H1 (cell line): ENCODE measurements at regions not wholly inside any gene's neighbourhood (a gene's known extent, or its start where the extent isn't known, plus 50 kb on each side); places are given as distances from the start of the nearest gene placed in this dataset.

Experiments
- CTCF ChIA-PET: fragments of 300-600 bp; sonication (Branson Sonifier 250); formaldehyde crosslinking; loops from one replicate; lab custom pipeline; 2021; ENCODE audit not compliant: partially characterized antibody; lab: Charles Lee
- POLR2A ChIA-PET: fragments of 300-600 bp; sonication (Branson Sonifier 250); formaldehyde crosslinking; loops from one replicate; lab custom pipeline; 2021; ENCODE audit warnings: inconsistent platforms; ENCODE audit not compliant: partially characterized antibody; lab: Charles Lee
- DNase-seq, 2 experiments: peaks; one replicate each; pipeline versions ENCODE4 v3.0.0 to v3.0.0-alpha.2; 2010 to 2022; ENCODE audit warnings: low spot score in 2 of 2, low read depth in 1 of 2, mixed read lengths in 1 of 2
- FAIRE-seq: peaks from 2 replicates; lab custom pipeline; 2011; peaks lifted over from hg19 to GRCh38; lab: Jason Lieb, UNC
- H2AFZ ChIP-seq: 2 replicates; pipeline ENCODE4 v1.8.1; 2012; ENCODE audit warnings: low read length, inconsistent platforms
- H2AK5ac ChIP-seq: 2 replicates; pipeline ENCODE4 v1.6.1; 2013; ENCODE audit warnings: low read depth, low read length
- H2BK120ac ChIP-seq: replicated peaks from 2 replicates; pipeline ENCODE3; 2013; ENCODE audit warnings: low read depth, low read length, inconsistent platforms
- H2BK12ac ChIP-seq: 2 replicates; pipeline ENCODE4 v1.6.1; 2013; ENCODE audit warnings: low read depth, low read length
- H2BK15ac ChIP-seq: 2 replicates; pipeline ENCODE4 v1.6.1; 2013; ENCODE audit warnings: low read length
- H2BK20ac ChIP-seq: 2 replicates; pipeline ENCODE4 v1.6.1; 2013; ENCODE audit warnings: low read length
- H2BK5ac ChIP-seq: 2 replicates; pipeline ENCODE4 v1.6.1; 2013; ENCODE audit warnings: low read depth, low read length
- H3K14ac ChIP-seq: 2 replicates; pipeline ENCODE4 v1.6.1; 2013; ENCODE audit warnings: inconsistent platforms; ENCODE audit not compliant: insufficient read length
- H3K18ac ChIP-seq: 2 replicates; pipeline ENCODE4 v1.6.1; 2013; ENCODE audit warnings: low read length; ENCODE audit errors: extremely low read depth
- H3K23ac ChIP-seq: 2 replicates; pipeline ENCODE4 v1.6.1; 2013; ENCODE audit warnings: inconsistent platforms; ENCODE audit not compliant: insufficient read length
- H3K23me2 ChIP-seq: 2 replicates; pipeline ENCODE4 v1.6.1; 2013; ENCODE audit warnings: low read depth, low read length
- H3K27ac ChIP-seq: 2 replicates; pipeline ENCODE4 v1.6.1; 2011; ENCODE audit warnings: low read depth, low read length, inconsistent platforms
- H3K27me3 ChIP-seq, 4 experiments: replicated peaks in 1 of 4; 1 replicate in 1 of 4; 2 replicates in 3 of 4; pipeline versions ENCODE4 v1.6.1 to v1.8.1; 2011 to 2013; ENCODE audit warnings: low read length in 3 of 4, mild to moderate bottlenecking in 3 of 4, inconsistent platforms in 2 of 4, mixed read lengths in 2 of 4, moderate library complexity in 1 of 4; ENCODE audit not compliant: control insufficient read depth in 3 of 4, insufficient read depth in 3 of 4; ENCODE audit errors: extremely low read depth in 1 of 4
- H3K36me3 ChIP-seq, 4 experiments: 2 replicates each; pipeline versions ENCODE4 v1.6.1 to v1.8.1; 2011 to 2013; ENCODE audit warnings: mild to moderate bottlenecking in 4 of 4, low read length in 3 of 4, moderate library complexity in 2 of 4, control low read depth in 1 of 4, inconsistent platforms in 1 of 4; ENCODE audit not compliant: insufficient read depth in 4 of 4, control insufficient read depth in 2 of 4
- H3K4ac ChIP-seq: replicated peaks from 2 replicates; pipeline ENCODE3; 2013; ENCODE audit warnings: low read length, low read depth, mixed read lengths, inconsistent platforms; ENCODE audit not compliant: insufficient read length
- H3K4me1 ChIP-seq, 4 experiments: replicated peaks in 1 of 4; 1 replicate in 1 of 4; 2 replicates in 3 of 4; pipeline versions ENCODE4 v1.6.1 to v1.8.1; 2011 to 2013; ENCODE audit warnings: low read length in 3 of 4, inconsistent platforms in 2 of 4, mixed read lengths in 1 of 4; ENCODE audit not compliant: insufficient read depth in 4 of 4, control insufficient read depth in 3 of 4
- H3K4me2 ChIP-seq, 2 experiments: 2 replicates each; pipeline versions ENCODE4 v1.6.1 to v1.8.1; 2011 to 2013; ENCODE audit warnings: low read depth in 2 of 2, low read length in 2 of 2, control low read depth in 1 of 2, inconsistent platforms in 1 of 2, mild to moderate bottlenecking in 1 of 2; ENCODE audit not compliant: insufficient read depth in 1 of 2
- H3K4me3 ChIP-seq, 4 experiments: fragments of 200-600, 300-600 bp in 1 of 4; sonication (generic), shearing (Covaris generic), sonication (Bioruptor Twin) in 1 of 4; 2 replicates each; pipeline versions ENCODE4 v1.5.1 to v1.8.1; 2011 to 2016; ENCODE audit warnings: low read length in 4 of 4, low read depth in 3 of 4, control low read depth in 2 of 4, inconsistent platforms in 2 of 4, mild to moderate bottlenecking in 2 of 4, mixed read lengths in 1 of 4, moderate library complexity in 1 of 4; ENCODE audit not compliant: insufficient read depth in 2 of 4; ENCODE audit errors: extremely low read depth in 1 of 4
- H3K56ac ChIP-seq: replicated peaks from 2 replicates; pipeline ENCODE3; 2013; ENCODE audit warnings: low read depth, mild to moderate bottlenecking, mixed read lengths, low read length, inconsistent platforms; ENCODE audit not compliant: insufficient read length
- H3K79me1 ChIP-seq: 2 replicates; pipeline ENCODE4 v1.6.1; 2013; ENCODE audit warnings: low read depth, low read length, control low read depth
- H3K79me2 ChIP-seq, 2 experiments: 2 replicates each; pipeline versions ENCODE4 v1.6.1 to v1.8.1; 2012 to 2013; ENCODE audit warnings: low read length in 2 of 2, mild to moderate bottlenecking in 2 of 2, inconsistent platforms in 1 of 2; ENCODE audit not compliant: insufficient read depth in 2 of 2, control insufficient read depth in 1 of 2
- H3K9ac ChIP-seq, 4 experiments: replicated peaks in 1 of 4; 1 replicate in 1 of 4; 2 replicates in 3 of 4; pipeline versions ENCODE4 v1.6.1 to v1.8.1; 2011 to 2013; ENCODE audit warnings: low read depth in 3 of 4, low read length in 3 of 4, control low read depth in 2 of 4, mild to moderate bottlenecking in 2 of 4, moderate library complexity in 2 of 4, inconsistent platforms in 1 of 4; ENCODE audit errors: extremely low read depth in 1 of 4
- H3K9me3 ChIP-seq, 2 experiments: 2 replicates each; pipeline versions ENCODE4 v1.6.1 to v1.8.1; 2012 to 2013; ENCODE audit warnings: mild to moderate bottlenecking in 2 of 2, moderate library complexity in 2 of 2, control low read depth in 1 of 2, inconsistent platforms in 1 of 2, low read depth in 1 of 2, low read length in 1 of 2, mixed read lengths in 1 of 2; ENCODE audit not compliant: insufficient read depth in 2 of 2
- H4K20me1 ChIP-seq, 2 experiments: replicated peaks in 1 of 2; 2 replicates each; pipeline versions ENCODE3 to v1.8.1; 2011 to 2013; ENCODE audit warnings: inconsistent platforms in 2 of 2, low read length in 2 of 2, mild to moderate bottlenecking in 1 of 2; ENCODE audit not compliant: insufficient read depth in 2 of 2, control insufficient read depth in 1 of 2
- H4K5ac ChIP-seq: 2 replicates; pipeline ENCODE4 v1.6.1; 2013; ENCODE audit warnings: low read length, low read depth, mixed read lengths, inconsistent platforms; ENCODE audit not compliant: insufficient read length
- H4K8ac ChIP-seq: 2 replicates; pipeline ENCODE4 v1.8.0; 2013; ENCODE audit warnings: mild to moderate bottlenecking, moderate library complexity, low read length, inconsistent platforms; ENCODE audit not compliant: insufficient read depth; ENCODE audit errors: extremely low read depth
- H4K91ac ChIP-seq: replicated peaks from 2 replicates; pipeline ENCODE3; 2013; ENCODE audit warnings: low read length, mixed read lengths, inconsistent platforms; ENCODE audit not compliant: insufficient read length
- BACH1 ChIP-seq: IDR thresholded peaks from 2 replicates; pipeline ENCODE4 v1.6.1; 2012; ENCODE audit warnings: low read length, improper control_type of control experiment
- CHD2 ChIP-seq: IDR thresholded peaks from 2 replicates; pipeline ENCODE4 v1.6.1; 2012; ENCODE audit warnings: low read length, improper control_type of control experiment
- EZH2 ChIP-seq: fragments of 200-600 bp; sonication (generic); IDR thresholded peaks from 2 replicates; pipeline ENCODE4 v1.7.1; 2012; ENCODE audit warnings: low read depth, mild to moderate bottlenecking, moderate library complexity, low read length, inconsistent platforms; ENCODE audit not compliant: severe bottlenecking
- KDM1A ChIP-seq: fragments of 200-600, 300-600 bp; sonication (generic); IDR thresholded peaks from 2 replicates; pipeline ENCODE4 v1.7.1; 2016; ENCODE audit warnings: mild to moderate bottlenecking, low read length, borderline replicate concordance
- PHF8 ChIP-seq: fragments of 200-600 bp; sonication (generic); conservative IDR thresholded peaks from 2 replicates; pipeline ENCODE4 v1.7.1; 2012; ENCODE audit warnings: low read depth, mild to moderate bottlenecking, inconsistent platforms, low read length, moderate library complexity
- POLR2AphosphoS5 ChIP-seq: IDR thresholded peaks from 2 replicates; pipeline ENCODE4 v1.6.1; 2011; ENCODE audit warnings: low read depth, low read length
- RAD21 ChIP-seq, 2 experiments: IDR thresholded peaks in 1 of 2; conservative IDR thresholded peaks in 1 of 2; 2 replicates each; pipeline ENCODE4 v1.6.1; 2011; ENCODE audit warnings: low read depth in 2 of 2, low read length in 2 of 2, improper control_type of control experiment in 1 of 2, inconsistent platforms in 1 of 2, mild to moderate bottlenecking in 1 of 2, moderate library complexity in 1 of 2
- RXRA ChIP-seq: IDR thresholded peaks from 2 replicates; pipeline ENCODE4 v1.6.1; 2011; ENCODE audit warnings: low read depth, mild to moderate bottlenecking, low read length, moderate library complexity; ENCODE audit not compliant: insufficient read depth
- WGBS, 2 experiments: shearing (Covaris generic) in 1 of 2; methylation state at CpG; one replicate each; pipeline versions ENCODE4 v1.1.6 to v1.1.7; 2013 to 2015; ENCODE audit warnings: low lambda C conversion rate in 2 of 2, mixed read lengths in 2 of 2, inconsistent platforms in 1 of 2, low coverage in 1 of 2, missing lambda C conversion rate in 1 of 2; ENCODE audit not compliant: insufficient replicate concordance in 2 of 2, insufficient coverage in 1 of 2, insufficient read length in 1 of 2; ENCODE audit errors: extremely low coverage in 1 of 2, missing lambda C conversion rate in 1 of 2; 5-methylcytosine and 5-hydroxymethylcytosine counted together
- TF ChIP-seq, protein P1 (sequence below): IDR thresholded peaks from 2 replicates; pipeline ENCODE4 v1.6.1; 2012; ENCODE audit warnings: low read length, inconsistent platforms
- TF ChIP-seq, protein P2 (sequence below): IDR thresholded peaks from 2 replicates; pipeline ENCODE4 v1.6.1; 2012; ENCODE audit warnings: inconsistent platforms
- TF ChIP-seq, protein P3 (sequence below): IDR thresholded peaks from 2 replicates; pipeline ENCODE4 v1.6.1; 2011; ENCODE audit warnings: low read length, improper control_type of control experiment

DNA sequence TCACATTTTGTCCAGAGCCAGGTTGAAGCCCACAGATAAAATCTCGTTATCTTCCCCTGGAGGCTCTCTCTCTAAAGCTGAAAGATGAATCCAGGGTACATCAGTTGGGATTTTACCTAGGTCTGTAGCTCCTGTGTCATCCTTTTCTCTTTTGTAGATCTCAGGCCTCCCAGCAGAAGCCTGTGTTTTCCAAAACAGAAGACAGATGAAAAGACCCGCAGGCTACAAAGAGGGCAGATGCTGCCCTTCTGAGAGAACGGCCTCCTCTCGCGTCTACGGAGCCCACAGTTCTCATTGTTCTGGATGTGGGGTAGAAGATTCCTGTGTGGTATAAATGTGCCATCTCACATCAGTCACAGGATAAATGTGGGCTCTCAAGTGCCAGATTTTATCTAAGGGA is 139.5 kb downstream of the SUCLG1 start:
- no peak overlapping the region for H4K91ac ChIP-seq
- H3K56ac ChIP-seq, result no peak overlapping the region
- no peak overlapping the region for H3K9ac ChIP-seq
- H3K23me2 ChIP-seq, result no peaks in the 10 kb centered on the region
- H4K8ac ChIP-seq, result no peak overlapping the region
- no peak overlapping the region for H2AFZ ChIP-seq
- DNase-seq (no peak), FAIRE-seq (no peak)
- H3K4me3 ChIP-seq, result no peak overlapping the region
- H2BK120ac ChIP-seq, result no peak overlapping the region
- H3K9me3 ChIP-seq, result no peaks in the 10 kb centered on the region
- H3K4ac ChIP-seq, result no peak overlapping the region
- no peak overlapping the region for H3K14ac ChIP-seq
- H3K4me2 ChIP-seq, result no peak overlapping the region
- no peaks in the 10 kb centered on the region for H3K27me3 ChIP-seq
- no peak overlapping the region for H4K5ac ChIP-seq
- no peaks in the 10 kb centered on the region for H3K79me1 ChIP-seq
- ChIA-PET CTCF (interaction anchor here (0.6 to 1.3 kb wide), 5 partner anchors 10 to 563 kb away, joined by 3 read pairs; no protein-coding TSS in a partner anchor), POLR2A (no interaction called here)
- no peak overlapping the region for H2BK20ac ChIP-seq
- no peak overlapping the region for H2BK12ac ChIP-seq
- peaks cover 0 to 5% (median 3%) of the 10 kb centered on the region in 4 experiments; a peak in 3 of 7 replicates for H3K4me1 ChIP-seq
- H2BK5ac ChIP-seq, result no peak overlapping the region
- no peaks in the 10 kb centered on the region for H4K20me1 ChIP-seq
- H2BK15ac ChIP-seq, result no peak overlapping the region
- H3K79me2 ChIP-seq, result no peaks in the 10 kb centered on the region
- no peak overlapping the region for H3K27ac ChIP-seq
- no peak overlapping the region for H3K18ac ChIP-seq
- WGBS, 2 experiments, result 85% methylated on average over 6 of the region's 6 CpGs; no CpG with 5 or more reads in 1 of the 2 experiments
- H3K23ac ChIP-seq, result no peak overlapping the region
- no peak overlapping the region for H2AK5ac ChIP-seq
- no peaks in the 10 kb centered on the region for H3K36me3 ChIP-seq
- TF ChIP-seq EZH2 (no peak), BACH1 (no peak), CHD2 (no peak), POLR2AphosphoS5 (no peak), KDM1A (no peak), RXRA (no peak), PHF8 (no peak), RAD21 (IDR thresholded peaks at IDR 0.05 in 1 of 2, conservative IDR thresholded peaks at IDR 0.05 in 1 of 2; ENCODE audit: low read depth in 2 of 2, low read length in 2 of 2) (no peak)
- TF ChIP-seq, protein P1, sequence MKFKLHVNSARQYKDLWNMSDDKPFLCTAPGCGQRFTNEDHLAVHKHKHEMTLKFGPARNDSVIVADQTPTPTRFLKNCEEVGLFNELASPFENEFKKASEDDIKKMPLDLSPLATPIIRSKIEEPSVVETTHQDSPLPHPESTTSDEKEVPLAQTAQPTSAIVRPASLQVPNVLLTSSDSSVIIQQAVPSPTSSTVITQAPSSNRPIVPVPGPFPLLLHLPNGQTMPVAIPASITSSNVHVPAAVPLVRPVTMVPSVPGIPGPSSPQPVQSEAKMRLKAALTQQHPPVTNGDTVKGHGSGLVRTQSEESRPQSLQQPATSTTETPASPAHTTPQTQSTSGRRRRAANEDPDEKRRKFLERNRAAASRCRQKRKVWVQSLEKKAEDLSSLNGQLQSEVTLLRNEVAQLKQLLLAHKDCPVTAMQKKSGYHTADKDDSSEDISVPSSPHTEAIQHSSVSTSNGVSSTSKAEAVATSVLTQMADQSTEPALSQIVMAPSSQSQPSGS, result no peak
- TF ChIP-seq, protein P2, sequence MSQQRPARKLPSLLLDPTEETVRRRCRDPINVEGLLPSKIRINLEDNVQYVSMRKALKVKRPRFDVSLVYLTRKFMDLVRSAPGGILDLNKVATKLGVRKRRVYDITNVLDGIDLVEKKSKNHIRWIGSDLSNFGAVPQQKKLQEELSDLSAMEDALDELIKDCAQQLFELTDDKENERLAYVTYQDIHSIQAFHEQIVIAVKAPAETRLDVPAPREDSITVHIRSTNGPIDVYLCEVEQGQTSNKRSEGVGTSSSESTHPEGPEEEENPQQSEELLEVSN, result no peak
- TF ChIP-seq, protein P3, sequence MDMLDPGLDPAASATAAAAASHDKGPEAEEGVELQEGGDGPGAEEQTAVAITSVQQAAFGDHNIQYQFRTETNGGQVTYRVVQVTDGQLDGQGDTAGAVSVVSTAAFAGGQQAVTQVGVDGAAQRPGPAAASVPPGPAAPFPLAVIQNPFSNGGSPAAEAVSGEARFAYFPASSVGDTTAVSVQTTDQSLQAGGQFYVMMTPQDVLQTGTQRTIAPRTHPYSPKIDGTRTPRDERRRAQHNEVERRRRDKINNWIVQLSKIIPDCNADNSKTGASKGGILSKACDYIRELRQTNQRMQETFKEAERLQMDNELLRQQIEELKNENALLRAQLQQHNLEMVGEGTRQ, result no peak
